Thymus (tissue), 11 donors: ENCODE measurements at regions not wholly inside any gene's neighbourhood (a gene's known extent, or its start where the extent isn't known, plus 50 kb on each side); places are given as distances from the start of the nearest gene placed in this dataset.

ENCODE experiments used
- DNase-seq, 9 donors: peaks; one replicate each; pipeline ENCODE4 v3.0.0-alpha.2; 2013; ENCODE audit warnings: low spot score in 9 of 9, low read depth in 6 of 9, missing footprints in 1 of 9
- H3K27ac ChIP-seq, 2 donors: one replicate each; pipeline ENCODE4 v1.5.1; 2013; ENCODE audit warnings: control low read depth in 1 of 2, low read depth in 1 of 2, low read length in 1 of 2, mild to moderate bottlenecking in 1 of 2, moderate library complexity in 1 of 2
- H3K27me3 ChIP-seq, 2 donors: one replicate each; pipeline ENCODE4 v1.5.1; 2013; ENCODE audit warnings: low read length in 1 of 2; ENCODE audit not compliant: control insufficient read depth in 2 of 2, insufficient read depth in 1 of 2
- H3K36me3 ChIP-seq, 2 donors: one replicate each; pipeline ENCODE4 v1.5.1; 2013; ENCODE audit warnings: low read length in 1 of 2, mild to moderate bottlenecking in 1 of 2, moderate library complexity in 1 of 2; ENCODE audit not compliant: control insufficient read depth in 2 of 2, insufficient read depth in 2 of 2
- H3K4me1 ChIP-seq, 2 donors: one replicate each; pipeline ENCODE4 v1.5.1; 2013; ENCODE audit warnings: low read length in 2 of 2; ENCODE audit not compliant: control insufficient read depth in 2 of 2, insufficient read depth in 2 of 2
- H3K4me3 ChIP-seq, 2 donors: one replicate each; pipeline ENCODE4 v1.5.1; 2013; ENCODE audit warnings: low read length in 2 of 2, control low read depth in 1 of 2, mild to moderate bottlenecking in 1 of 2
- H3K9me3 ChIP-seq, 2 donors: one replicate each; pipeline ENCODE4 v1.5.1; 2013; ENCODE audit warnings: low read length in 1 of 2, mild to moderate bottlenecking in 1 of 2; ENCODE audit not compliant: control insufficient read depth in 2 of 2, insufficient read depth in 1 of 2
- WGBS: extraction: QIAGEN DNeasy Blood & Tissue Kit; methylation state at CpG from one replicate; pipeline ENCODE4 v1.1.7; 2013; 5-methylcytosine and 5-hydroxymethylcytosine counted together
- donor health status: healthy.

DNA sequence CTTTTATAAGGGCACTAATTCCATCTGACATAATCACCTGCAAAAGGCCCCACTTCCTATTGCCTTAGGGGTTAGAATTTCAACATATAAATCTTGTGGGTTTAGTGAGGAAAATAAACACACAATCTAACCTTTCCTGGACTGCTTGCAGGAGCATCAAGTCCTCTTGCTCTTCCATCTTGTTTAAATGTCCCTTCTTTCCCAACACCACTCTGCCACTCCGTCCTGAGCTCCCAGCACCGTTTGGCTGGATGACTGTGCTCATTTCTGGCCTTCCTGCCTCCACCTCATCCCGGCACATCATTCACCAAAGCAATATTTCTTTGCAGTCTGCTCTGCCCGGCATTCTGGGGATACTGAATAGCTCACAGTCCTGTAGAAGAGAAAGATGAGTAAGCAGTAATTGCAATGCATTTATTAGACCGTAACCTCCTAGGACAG, 247.8 kb downstream of the BCL2 start:
- no peaks in the 10 kb centered on the region for H3K36me3 ChIP-seq
- no peaks in the 10 kb centered on the region for H3K9me3 ChIP-seq
- H3K27ac ChIP-seq, result no peak overlapping the region
- DNase-seq, result no peak
- H3K4me3 ChIP-seq, result no peak overlapping the region
- WGBS, result 78% methylated on average over 5 of the region's 5 CpGs
- no peaks in the 10 kb centered on the region for H3K27me3 ChIP-seq
- H3K4me1 ChIP-seq, result no peaks in the 10 kb centered on the region

DNA sequence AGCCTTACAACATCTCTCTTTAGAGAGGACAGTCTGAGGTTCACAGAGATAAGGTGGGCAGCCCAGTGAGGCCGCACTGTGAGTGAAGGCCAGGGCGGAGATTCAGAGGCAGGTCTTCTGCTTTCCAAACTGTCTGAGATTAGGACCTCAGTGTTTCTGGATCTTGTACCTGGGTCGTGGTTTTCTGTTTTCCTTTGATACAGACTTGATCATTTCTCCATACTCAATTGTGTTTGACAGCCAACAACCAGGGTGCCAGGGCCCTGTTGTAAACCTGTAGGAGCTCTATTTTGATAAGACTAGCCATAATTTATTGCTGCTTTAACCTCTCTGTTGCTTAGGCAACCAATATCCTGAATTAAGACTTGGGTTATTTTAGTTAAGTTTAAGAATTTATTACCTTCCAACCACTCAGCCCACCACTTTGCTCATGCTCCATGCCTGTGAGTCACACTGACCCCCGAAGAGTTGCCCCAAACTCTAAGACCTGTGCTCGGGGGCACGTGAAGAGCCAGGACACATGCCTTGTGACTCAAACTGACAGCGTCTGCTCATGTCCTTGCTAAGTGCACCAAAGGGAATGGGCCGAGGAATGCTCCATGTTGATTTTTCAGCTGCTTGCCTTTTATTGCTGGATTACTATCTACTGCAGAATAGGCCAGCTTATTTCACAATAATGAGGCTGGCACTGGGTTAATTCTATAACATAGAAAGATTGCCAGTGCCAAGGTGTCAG, 248.6 kb downstream of the BCL2 start:
- Histone ChIP-seq H3K9me3 (no peaks in the 10 kb centered on the region), H3K27me3 (no peaks in the 10 kb centered on the region), H3K4me1 (no peaks in the 10 kb centered on the region), H3K36me3 (no peaks in the 10 kb centered on the region), H3K27ac (no peak overlapping the region), H3K4me3 (no peak overlapping the region)
- 91% methylated on average over 8 of the region's 8 CpGs for WGBS
- DNase-seq, result no peak

DNA sequence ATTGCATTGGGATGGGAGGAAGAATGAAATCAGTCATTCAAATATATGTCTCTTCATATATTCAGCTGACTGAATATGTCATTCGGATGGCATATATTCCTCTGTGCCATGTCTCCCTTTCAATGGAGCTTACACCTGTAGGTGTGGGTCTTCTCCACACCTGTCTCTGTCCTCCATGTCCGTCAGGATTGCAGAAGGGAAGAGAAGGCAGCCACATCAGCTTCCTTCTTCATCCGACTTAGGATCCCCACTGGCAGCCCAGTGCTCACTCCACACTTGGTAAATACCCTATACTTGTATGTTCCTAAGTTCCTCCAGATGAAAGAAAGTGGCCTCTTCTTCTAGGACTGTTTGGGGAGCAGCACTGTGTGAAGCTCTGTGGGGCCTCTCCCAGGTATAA, 250.1 kb downstream of the BCL2 start:
- Histone ChIP-seq H3K36me3 (no peaks in the 10 kb centered on the region), H3K4me3 (no peak overlapping the region), H3K9me3 (no peaks in the 10 kb centered on the region), H3K27ac (no peak overlapping the region), H3K4me1 (no peaks in the 10 kb centered on the region), H3K27me3 (no peaks in the 10 kb centered on the region)
- no peak for DNase-seq
- WGBS, result 98% methylated on average over 3 of the region's 3 CpGs

DNA sequence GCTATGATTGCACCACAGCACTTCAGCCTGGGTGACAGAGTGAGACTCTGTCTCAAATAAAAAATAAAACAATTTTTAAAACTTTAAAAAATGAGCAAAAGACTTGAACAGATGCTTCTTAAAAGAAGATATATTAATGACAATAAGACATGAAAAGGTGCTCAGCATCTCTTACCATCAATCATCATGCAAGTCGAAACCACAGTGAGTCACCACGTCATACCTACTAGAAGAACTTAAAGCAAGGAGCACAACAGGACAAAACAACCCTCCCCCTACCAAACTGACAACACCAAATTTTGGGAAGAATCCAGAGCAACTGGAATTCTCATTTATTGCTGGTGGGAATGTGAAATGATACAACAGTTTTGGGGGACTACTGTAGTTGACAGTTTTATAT, 251.6 kb downstream of the BCL2 start:
- H3K4me1 ChIP-seq, result no peaks in the 10 kb centered on the region
- H3K27ac ChIP-seq, result no peak overlapping the region
- WGBS, result 72% methylated on average over 2 of the region's 2 CpGs
- no peak for DNase-seq
- H3K4me3 ChIP-seq, result no peak overlapping the region
- H3K36me3 ChIP-seq, result no peaks in the 10 kb centered on the region
- H3K9me3 ChIP-seq, result no peaks in the 10 kb centered on the region
- H3K27me3 ChIP-seq, result no peaks in the 10 kb centered on the region

DNA sequence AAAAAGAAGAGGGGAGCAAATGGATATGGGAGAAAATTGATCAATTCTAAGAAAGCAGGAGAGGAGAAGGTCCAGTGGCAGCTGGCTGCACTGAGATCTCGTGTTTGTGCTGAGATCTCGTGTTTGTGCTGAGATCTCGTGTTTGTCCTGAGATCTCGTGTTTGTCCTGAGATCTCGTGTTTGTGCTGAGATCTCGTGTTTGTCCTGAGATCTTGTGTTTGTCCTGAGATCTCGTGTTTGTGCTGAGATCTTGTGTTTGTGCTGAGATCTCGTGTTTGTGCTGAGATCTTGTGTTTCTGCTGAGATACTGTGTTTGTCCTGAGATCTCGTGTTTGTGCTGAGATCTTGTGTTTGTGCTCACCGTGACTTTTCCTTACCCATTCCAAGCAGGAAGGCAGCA, 254.4 kb downstream of the BCL2 start:
- DNase-seq, result no peak
- H3K27ac ChIP-seq, result no peak overlapping the region
- no peak overlapping the region for H3K4me3 ChIP-seq
- H3K36me3 ChIP-seq, result no peaks in the 10 kb centered on the region
- 97% methylated on average over 10 of the region's 10 CpGs for WGBS
- no peaks in the 10 kb centered on the region for H3K4me1 ChIP-seq
- no peaks in the 10 kb centered on the region for H3K27me3 ChIP-seq
- H3K9me3 ChIP-seq, result no peaks in the 10 kb centered on the region

DNA sequence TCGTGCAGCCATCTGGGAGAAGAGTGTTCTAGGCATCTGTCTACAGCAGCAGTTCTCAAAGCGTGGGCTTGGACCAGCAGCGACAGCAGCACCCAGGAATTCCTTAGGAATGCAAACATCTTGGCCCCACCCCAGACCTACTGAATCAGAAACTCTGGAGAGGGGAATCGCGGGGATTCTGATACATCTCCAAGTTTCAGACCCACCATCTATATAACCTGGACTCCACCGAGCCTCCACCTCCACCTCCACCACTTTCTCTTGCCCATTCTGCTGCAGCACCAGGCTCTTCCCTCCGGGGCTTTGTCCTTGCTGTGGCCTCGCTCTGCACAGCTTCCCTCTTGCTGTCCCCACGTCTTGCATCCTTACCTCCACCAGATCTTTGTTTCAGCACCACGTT, 256.4 kb downstream of the BCL2 start:
- Histone ChIP-seq H3K27me3 (no peaks in the 10 kb centered on the region), H3K4me1 (no peaks in the 10 kb centered on the region), H3K4me3 (no peak overlapping the region), H3K9me3 (no peaks in the 10 kb centered on the region), H3K27ac (no peak overlapping the region), H3K36me3 (no peaks in the 10 kb centered on the region)
- DNase-seq, result no peak
- 93% methylated on average over 10 of the region's 10 CpGs for WGBS

DNA sequence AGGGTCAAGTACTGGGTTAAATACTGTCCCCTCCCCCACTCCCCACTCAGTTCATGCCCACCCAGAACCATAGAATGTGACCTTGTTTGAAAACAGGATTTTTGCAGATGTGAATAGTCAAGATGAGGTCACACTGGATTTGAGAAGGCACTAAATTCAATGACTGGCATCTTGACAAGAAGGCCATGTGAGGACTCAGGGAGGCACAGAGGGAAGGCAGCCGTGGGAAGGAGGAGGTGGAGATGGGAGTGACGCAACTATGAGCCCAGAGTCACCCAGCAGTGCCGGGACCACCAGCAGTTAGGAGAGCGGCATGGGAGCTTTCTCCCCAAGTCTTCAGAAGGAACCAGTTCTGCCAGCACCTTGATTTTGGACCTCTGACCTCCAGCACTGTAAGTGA, 257.3 kb downstream of the BCL2 start:
- no peak overlapping the region for H3K27ac ChIP-seq
- no peaks in the 10 kb centered on the region for H3K36me3 ChIP-seq
- H3K27me3 ChIP-seq, result no peaks in the 10 kb centered on the region
- no peaks in the 10 kb centered on the region for H3K4me1 ChIP-seq
- H3K4me3 ChIP-seq, result no peak overlapping the region
- 97% methylated on average over 4 of the region's 4 CpGs for WGBS
- no peak for DNase-seq
- H3K9me3 ChIP-seq, result no peaks in the 10 kb centered on the region

DNA sequence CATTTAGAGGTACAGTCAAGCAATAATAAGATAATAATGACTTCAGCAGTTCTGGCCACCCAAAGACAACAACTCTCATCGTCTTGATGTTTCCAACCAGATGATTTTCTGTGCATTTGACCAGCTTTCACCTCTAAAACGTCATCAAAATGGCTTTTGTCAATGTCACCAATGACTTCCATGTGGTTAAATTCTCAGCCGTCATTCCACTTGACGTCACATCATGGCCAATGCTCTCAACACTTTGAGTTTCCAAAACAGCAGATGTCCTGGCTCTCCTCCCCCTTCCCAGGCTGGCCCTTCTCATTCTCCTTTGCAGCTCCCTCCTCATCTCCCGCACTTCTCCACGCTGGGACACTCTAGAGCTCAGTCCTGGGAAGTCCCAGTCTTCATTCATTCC, 258.3 kb downstream of the BCL2 start:
- Histone ChIP-seq H3K27me3 (no peaks in the 10 kb centered on the region), H3K27ac (no peak overlapping the region), H3K9me3 (no peaks in the 10 kb centered on the region), H3K4me3 (no peak overlapping the region), H3K36me3 (no peaks in the 10 kb centered on the region), H3K4me1 (no peaks in the 10 kb centered on the region)
- WGBS, result 95% methylated on average over 6 of the region's 6 CpGs
- no peak for DNase-seq

- Histone ChIP-seq H3K36me3 (no peaks in the 10 kb centered on the region), H3K27ac (no peak overlapping the region), H3K9me3 (no peaks in the 10 kb centered on the region), H3K27me3 (no peaks in the 10 kb centered on the region), H3K4me1 (peaks cover 0 to 4% of the 10 kb centered on the region in 2 donors), H3K4me3 (no peak overlapping the region)
- WGBS, result 91% methylated on average over 4 of the region's 4 CpGs
- no peak for DNase-seq
Observed at GRCh38 chr18:63058521-63058920, 261.0 kb downstream of the BCL2 start.
